HepG2 (cell line): ENCODE measurements at regions not wholly inside any gene's neighbourhood (a gene's known extent, or its start where the extent isn't known, plus 50 kb on each side); places are given as distances from the start of the nearest gene placed in this dataset.

ENCODE experiments used
- KDM5B ChIP-seq: sonication (generic); formaldehyde crosslinking; IDR thresholded peaks from 2 replicates; pipeline ENCODE4 v1.4.0; 2020; ENCODE audit warnings: missing genetic modification reagents, mild to moderate bottlenecking, borderline replicate concordance
- POLR2A ChIP-seq, 2 experiments: IDR thresholded peaks; 2 replicates each; pipeline ENCODE4 v1.6.1; 2011; ENCODE audit warnings: low read depth in 2 of 2, low read length in 2 of 2, mild to moderate bottlenecking in 1 of 2, moderate library complexity in 1 of 2; ENCODE audit not compliant: insufficient read depth in 1 of 2
- POLR2AphosphoS5 ChIP-seq: IDR thresholded peaks from 2 replicates; pipeline ENCODE4 v1.6.1; 2012; ENCODE audit warnings: low read depth, low read length
- UBTF ChIP-seq: sonication (generic); formaldehyde crosslinking; IDR thresholded peaks from 2 replicates; pipeline ENCODE4 v1.4.0; 2020; ENCODE audit warnings: mild to moderate bottlenecking, missing genetic modification reagents
- ZGPAT ChIP-seq: IDR thresholded peaks from 2 replicates; pipeline ENCODE4 v1.6.1; 2016; ENCODE audit warnings: mild to moderate bottlenecking
- ZNF124 ChIP-seq: sonication (generic); formaldehyde crosslinking; IDR thresholded peaks from 2 replicates; pipeline ENCODE4 v1.4.0; 2020; ENCODE audit warnings: missing genetic modification reagents
- TF ChIP-seq, protein P1 (sequence below): sonication (generic); formaldehyde crosslinking; IDR thresholded peaks from 2 replicates; pipeline ENCODE4 v1.4.0; 2020; ENCODE audit warnings: low read depth, missing genetic modification reagents

DNA sequence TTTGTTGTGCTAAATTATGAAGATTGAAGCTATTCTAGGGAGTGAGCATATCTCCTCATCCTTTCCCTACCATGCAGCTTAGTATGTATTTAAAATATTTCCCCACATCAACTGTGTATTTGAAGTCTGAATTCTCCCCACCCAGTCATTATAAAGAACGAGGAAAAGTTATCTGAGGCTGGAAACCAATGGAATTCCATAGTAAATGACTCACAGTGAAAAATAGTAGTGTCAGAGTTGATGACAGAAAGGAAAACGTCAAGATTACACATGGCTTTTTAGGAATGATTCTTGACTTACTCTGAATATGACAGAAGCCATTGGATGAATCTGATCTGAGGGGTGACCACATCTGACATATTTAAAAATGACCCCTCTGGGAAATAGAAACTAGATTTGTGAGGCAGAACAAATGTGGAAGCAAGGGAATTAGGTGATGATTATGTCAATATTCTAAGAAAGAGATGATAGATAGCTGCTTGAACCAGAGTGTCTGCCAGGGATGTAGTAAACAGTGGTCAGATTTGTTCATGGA, 1768.9 kb upstream of the CDH9 start:
- no peak for TF ChIP-seq UBTF (CRISPR knock-in tag)
- no peak for TF ChIP-seq POLR2AphosphoS5
- TF ChIP-seq ZNF124 = no peak
- TF ChIP-seq KDM5B = no peak
- TF ChIP-seq POLR2A (IDR thresholded peaks at IDR 0.05; ENCODE audit: insufficient read depth in 1 of 2, low read depth in 2 of 2, low read length in 2 of 2) = no peak
- TF ChIP-seq, protein P1, sequence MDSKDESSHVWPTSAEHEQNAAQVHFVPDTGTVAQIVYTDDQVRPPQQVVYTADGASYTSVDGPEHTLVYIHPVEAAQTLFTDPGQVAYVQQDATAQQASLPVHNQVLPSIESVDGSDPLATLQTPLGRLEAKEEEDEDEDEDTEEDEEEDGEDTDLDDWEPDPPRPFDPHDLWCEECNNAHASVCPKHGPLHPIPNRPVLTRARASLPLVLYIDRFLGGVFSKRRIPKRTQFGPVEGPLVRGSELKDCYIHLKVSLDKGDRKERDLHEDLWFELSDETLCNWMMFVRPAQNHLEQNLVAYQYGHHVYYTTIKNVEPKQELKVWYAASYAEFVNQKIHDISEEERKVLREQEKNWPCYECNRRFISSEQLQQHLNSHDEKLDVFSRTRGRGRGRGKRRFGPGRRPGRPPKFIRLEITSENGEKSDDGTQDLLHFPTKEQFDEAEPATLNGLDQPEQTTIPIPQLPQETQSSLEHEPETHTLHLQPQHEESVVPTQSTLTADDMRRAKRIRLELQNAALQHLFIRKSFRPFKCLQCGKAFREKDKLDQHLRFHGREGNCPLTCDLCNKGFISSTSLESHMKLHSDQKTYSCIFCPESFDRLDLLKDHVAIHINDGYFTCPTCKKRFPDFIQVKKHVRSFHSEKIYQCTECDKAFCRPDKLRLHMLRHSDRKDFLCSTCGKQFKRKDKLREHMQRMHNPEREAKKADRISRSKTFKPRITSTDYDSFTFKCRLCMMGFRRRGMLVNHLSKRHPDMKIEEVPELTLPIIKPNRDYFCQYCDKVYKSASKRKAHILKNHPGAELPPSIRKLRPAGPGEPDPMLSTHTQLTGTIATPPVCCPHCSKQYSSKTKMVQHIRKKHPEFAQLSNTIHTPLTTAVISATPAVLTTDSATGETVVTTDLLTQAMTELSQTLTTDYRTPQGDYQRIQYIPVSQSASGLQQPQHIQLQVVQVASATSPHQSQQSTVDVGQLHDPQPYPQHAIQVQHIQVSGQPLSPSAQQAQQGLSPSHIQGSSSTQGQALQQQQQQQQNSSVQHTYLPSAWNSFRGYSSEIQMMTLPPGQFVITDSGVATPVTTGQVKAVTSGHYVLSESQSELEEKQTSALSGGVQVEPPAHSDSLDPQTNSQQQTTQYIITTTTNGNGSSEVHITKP (CRISPR knock-in tag) = no peak
- TF ChIP-seq ZGPAT (CRISPR knock-in tag) = no peak
